ENCODE measurements at regions not wholly inside any gene's neighbourhood (a gene's known extent, or its start where the extent isn't known, plus 50 kb on each side); places are given as distances from the start of the nearest gene placed in this dataset.

DNA sequence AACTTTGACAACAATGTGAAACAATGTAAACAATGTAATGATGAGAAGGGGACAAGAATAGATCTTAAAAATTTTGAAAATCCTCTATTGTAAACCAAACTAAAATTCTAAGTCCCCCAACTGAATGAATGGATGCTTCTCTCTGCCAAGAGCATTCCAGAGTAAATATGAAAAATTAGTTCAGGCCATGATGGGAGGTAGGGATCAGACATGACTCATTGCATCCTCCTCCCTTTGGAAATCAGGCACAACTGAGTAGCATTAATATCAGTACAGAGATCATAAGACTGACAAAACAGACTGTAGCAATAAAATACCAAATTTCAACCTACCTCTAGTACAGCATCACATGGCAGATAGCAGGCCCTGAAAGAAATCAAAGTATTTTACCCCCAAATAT is 559.9 kb downstream of the C12orf50 start:
- Histone ChIP-seq H3K4me3 (ENCODE audit: low read depth, low read length) (no peak overlapping the region), H3K36me3 (ENCODE audit: control insufficient read depth in 2 of 2, insufficient read depth in 1 of 2, low read length in 2 of 2) (no peaks in the 10 kb centered on the region), H3K27ac (ENCODE audit: extremely low read depth, low read depth, low read length) (no peak overlapping the region), H3K4me1 (ENCODE audit: control insufficient read depth, insufficient read depth, low read length) (no peaks in the 10 kb centered on the region), H3K9me3 (ENCODE audit: control insufficient read depth, insufficient read depth, low read depth, low read length) (no peaks in the 10 kb centered on the region)
- TF ChIP-seq ZNF654 (tag by site-specific recombination; IDR thresholded peaks at IDR 0.05; ENCODE audit: low read depth) = no peak
- no peak for TF ChIP-seq SP7 (tag by site-specific recombination; IDR thresholded peaks at IDR 0.05)
- no peak for TF ChIP-seq ZNF621 (tag by site-specific recombination; IDR thresholded peaks at IDR 0.05)
- TF ChIP-seq, protein P1, sequence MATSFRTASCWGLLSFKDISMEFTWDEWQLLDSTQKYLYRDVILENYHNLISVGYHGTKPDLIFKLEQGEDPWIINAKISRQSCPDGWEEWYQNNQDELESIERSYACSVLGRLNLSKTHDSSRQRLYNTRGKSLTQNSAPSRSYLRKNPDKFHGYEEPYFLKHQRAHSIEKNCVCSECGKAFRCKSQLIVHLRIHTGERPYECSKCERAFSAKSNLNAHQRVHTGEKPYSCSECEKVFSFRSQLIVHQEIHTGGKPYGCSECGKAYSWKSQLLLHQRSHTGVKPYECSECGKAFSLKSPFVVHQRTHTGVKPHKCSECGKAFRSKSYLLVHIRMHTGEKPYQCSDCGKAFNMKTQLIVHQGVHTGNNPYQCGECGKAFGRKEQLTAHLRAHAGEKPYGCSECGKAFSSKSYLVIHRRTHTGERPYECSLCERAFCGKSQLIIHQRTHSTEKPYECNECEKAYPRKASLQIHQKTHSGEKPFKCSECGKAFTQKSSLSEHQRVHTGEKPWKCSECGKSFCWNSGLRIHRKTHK (tag by site-specific recombination; IDR thresholded peaks at IDR 0.05) = no peak
- no peak for TF ChIP-seq WT1 (tag by site-specific recombination; IDR thresholded peaks at IDR 0.05)
- TF ChIP-seq ZNF670 (tag by site-specific recombination; IDR thresholded peaks at IDR 0.05; ENCODE audit: low read depth) = no peak
- TF ChIP-seq ZNF514 (tag by site-specific recombination; IDR thresholded peaks at IDR 0.05) = no peak
- TF ChIP-seq ZNF366 (tag by site-specific recombination; conservative IDR thresholded peaks at IDR 0.05) = no peak
- TF ChIP-seq, protein P2, sequence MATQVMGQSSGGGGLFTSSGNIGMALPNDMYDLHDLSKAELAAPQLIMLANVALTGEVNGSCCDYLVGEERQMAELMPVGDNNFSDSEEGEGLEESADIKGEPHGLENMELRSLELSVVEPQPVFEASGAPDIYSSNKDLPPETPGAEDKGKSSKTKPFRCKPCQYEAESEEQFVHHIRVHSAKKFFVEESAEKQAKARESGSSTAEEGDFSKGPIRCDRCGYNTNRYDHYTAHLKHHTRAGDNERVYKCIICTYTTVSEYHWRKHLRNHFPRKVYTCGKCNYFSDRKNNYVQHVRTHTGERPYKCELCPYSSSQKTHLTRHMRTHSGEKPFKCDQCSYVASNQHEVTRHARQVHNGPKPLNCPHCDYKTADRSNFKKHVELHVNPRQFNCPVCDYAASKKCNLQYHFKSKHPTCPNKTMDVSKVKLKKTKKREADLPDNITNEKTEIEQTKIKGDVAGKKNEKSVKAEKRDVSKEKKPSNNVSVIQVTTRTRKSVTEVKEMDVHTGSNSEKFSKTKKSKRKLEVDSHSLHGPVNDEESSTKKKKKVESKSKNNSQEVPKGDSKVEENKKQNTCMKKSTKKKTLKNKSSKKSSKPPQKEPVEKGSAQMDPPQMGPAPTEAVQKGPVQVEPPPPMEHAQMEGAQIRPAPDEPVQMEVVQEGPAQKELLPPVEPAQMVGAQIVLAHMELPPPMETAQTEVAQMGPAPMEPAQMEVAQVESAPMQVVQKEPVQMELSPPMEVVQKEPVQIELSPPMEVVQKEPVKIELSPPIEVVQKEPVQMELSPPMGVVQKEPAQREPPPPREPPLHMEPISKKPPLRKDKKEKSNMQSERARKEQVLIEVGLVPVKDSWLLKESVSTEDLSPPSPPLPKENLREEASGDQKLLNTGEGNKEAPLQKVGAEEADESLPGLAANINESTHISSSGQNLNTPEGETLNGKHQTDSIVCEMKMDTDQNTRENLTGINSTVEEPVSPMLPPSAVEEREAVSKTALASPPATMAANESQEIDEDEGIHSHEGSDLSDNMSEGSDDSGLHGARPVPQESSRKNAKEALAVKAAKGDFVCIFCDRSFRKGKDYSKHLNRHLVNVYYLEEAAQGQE (tag by site-specific recombination; IDR thresholded peaks at IDR 0.05) = no peak
- TF ChIP-seq ZNF302 (tag by site-specific recombination; IDR thresholded peaks at IDR 0.05; ENCODE audit: low read depth) = no peak
- TF ChIP-seq, protein P3, sequence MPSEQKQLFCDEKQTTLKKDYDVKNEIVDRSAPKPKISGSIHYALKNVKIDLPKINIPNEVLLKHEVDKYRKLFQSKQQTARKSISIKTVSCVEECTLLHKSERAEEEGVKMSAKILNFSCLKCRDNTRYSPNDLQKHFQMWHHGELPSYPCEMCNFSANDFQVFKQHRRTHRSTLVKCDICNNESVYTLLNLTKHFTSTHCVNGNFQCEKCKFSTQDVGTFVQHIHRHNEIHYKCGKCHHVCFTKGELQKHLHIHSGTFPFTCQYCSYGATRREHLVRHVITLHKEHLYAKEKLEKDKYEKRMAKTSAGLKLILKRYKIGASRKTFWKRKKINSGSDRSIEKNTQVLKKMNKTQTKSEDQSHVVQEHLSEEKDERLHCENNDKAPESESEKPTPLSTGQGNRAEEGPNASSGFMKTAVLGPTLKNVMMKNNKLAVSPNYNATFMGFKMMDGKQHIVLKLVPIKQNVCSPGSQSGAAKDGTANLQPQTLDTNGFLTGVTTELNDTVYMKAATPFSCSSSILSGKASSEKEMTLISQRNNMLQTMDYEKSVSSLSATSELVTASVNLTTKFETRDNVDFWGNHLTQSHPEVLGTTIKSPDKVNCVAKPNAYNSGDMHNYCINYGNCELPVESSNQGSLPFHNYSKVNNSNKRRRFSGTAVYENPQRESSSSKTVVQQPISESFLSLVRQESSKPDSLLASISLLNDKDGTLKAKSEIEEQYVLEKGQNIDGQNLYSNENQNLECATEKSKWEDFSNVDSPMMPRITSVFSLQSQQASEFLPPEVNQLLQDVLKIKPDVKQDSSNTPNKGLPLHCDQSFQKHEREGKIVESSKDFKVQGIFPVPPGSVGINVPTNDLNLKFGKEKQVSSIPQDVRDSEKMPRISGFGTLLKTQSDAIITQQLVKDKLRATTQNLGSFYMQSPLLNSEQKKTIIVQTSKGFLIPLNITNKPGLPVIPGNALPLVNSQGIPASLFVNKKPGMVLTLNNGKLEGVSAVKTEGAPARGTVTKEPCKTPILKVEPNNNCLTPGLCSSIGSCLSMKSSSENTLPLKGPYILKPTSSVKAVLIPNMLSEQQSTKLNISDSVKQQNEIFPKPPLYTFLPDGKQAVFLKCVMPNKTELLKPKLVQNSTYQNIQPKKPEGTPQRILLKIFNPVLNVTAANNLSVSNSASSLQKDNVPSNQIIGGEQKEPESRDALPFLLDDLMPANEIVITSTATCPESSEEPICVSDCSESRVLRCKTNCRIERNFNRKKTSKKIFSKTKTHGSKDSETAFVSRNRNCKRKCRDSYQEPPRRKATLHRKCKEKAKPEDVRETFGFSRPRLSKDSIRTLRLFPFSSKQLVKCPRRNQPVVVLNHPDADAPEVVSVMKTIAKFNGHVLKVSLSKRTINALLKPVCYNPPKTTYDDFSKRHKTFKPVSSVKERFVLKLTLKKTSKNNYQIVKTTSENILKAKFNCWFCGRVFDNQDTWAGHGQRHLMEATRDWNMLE (tag by site-specific recombination; conservative IDR thresholded peaks at IDR 0.05; ENCODE audit: low read depth) = no peak
- no peak for TF ChIP-seq GFI1B (tag by site-specific recombination; IDR thresholded peaks at IDR 0.05)
- no peak for TF ChIP-seq ZNF48 (tag by site-specific recombination; IDR thresholded peaks at IDR 0.05)
- ChIA-PET POLR2A (no interaction called here), CTCF (no interaction called here)

DNA sequence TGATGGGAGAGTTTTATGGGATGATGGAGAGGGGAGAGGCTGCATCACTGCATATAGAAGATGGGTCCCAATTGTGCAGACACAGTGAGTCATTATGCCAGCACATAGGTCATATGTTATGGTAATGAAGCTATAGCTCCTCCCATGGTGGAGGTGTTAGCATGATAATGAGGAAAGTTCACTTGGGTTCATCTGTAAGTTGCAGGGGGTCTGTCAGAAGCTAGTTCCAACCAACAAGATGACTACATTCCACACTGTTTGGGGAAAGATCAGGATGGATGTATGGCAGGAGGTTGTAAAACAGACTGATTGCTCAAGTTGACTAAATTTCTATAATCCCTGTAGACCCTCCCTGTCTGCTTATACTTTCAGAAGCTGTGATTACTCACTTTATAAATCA is 561.3 kb downstream of the C12orf50 start:
- ChIA-PET CTCF (no interaction called here), POLR2A (no interaction called here)
- Histone ChIP-seq H3K9me3 (ENCODE audit: control insufficient read depth, insufficient read depth, low read depth, low read length) (no peaks in the 10 kb centered on the region), H3K27ac (ENCODE audit: extremely low read depth, low read depth, low read length) (no peak overlapping the region), H3K4me1 (ENCODE audit: control insufficient read depth, insufficient read depth, low read length) (no peaks in the 10 kb centered on the region), H3K36me3 (ENCODE audit: control insufficient read depth in 2 of 2, insufficient read depth in 1 of 2, low read length in 2 of 2) (no peaks in the 10 kb centered on the region), H3K4me3 (ENCODE audit: low read depth, low read length) (no peak overlapping the region)
- no peak for TF ChIP-seq ZNF76 (tag by site-specific recombination; IDR thresholded peaks at IDR 0.05; ENCODE audit: borderline replicate concordance, low read depth)
- TF ChIP-seq, protein P4, sequence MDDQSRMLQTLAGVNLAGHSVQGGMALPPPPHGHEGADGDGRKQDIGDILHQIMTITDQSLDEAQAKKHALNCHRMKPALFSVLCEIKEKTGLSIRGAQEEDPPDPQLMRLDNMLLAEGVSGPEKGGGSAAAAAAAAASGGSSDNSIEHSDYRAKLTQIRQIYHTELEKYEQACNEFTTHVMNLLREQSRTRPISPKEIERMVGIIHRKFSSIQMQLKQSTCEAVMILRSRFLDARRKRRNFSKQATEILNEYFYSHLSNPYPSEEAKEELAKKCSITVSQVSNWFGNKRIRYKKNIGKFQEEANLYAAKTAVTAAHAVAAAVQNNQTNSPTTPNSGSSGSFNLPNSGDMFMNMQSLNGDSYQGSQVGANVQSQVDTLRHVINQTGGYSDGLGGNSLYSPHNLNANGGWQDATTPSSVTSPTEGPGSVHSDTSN (CRISPR knock-in tag; IDR thresholded peaks at IDR 0.05) = no peak
